Cardiac septum (tissue), 1 donor: ENCODE measurements at regions not wholly inside any gene's neighbourhood (a gene's known extent, or its start where the extent isn't known, plus 50 kb on each side); places are given as distances from the start of the nearest gene placed in this dataset.

Experiments used
- DNase-seq: peaks from one replicate; pipeline ENCODE4 v3.0.0-alpha.2; 2020; ENCODE audit warnings: low spot score
- intact Hi-C: fragments of 100-400 bp; cut with DNase I; formaldehyde crosslinking; loops from one replicate; pipeline ENCODE4 v1.14.0; 2022
- donor health status: DM: no; HTN: no; CAD: no.

DNA sequence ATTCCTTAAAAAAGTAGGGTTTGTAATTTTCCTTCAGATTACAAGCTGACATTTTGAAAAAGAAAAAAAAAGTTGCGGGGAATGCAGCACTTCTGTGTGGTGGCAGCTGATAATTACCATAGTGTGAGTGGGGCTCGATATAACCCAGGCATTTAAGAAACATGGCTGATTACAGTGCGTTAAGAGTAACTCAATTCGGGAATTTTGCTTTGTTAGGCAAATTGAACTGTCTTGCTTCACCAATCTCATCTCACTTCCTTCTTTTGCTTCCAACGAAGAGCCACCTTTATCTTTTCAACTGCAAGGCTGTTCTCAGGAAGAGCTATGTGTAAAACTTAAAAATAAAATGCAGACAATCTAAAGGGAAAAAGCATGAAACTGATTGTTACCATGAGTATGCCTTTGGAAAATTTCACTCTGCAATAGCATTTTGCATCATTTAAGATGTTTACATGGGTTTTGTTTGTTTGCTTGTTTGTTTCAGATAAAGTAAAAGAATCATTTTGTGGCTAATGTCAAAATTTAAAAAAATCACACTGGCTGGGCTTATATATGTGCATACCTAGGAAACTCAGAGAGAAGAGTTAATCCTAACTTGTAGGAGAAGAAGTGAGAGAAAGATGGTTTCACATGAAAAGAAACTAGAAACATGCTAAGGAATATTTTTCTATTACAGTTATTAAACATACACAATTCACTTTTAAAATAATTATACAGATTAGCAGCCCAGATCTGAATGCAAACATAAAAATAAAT, 295.9 kb upstream of the ATP2B1 start:
- DNase-seq: no peak
- intact Hi-C loops: no loop called here

DNA sequence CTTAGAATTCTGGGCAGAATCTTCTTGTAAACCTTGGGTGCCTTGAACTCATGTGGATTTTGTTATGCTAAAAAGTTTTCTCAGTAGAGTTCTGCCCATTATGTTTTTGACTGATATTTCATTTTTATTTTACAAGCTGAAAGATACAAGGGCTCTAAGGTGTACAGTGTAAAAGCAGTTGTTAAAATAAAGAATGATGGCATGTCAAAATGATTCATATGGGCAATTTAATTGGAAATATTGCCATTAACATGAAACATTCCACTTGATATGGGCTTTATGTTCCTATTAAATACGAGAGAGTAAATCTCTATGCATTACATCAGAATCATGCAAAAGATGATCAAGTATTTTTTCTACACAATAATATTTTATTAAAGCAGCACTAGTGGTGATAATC, 295.1 kb upstream of the ATP2B1 start:
- intact Hi-C loops: no loop called here
- DNase-seq: no peak

DNA sequence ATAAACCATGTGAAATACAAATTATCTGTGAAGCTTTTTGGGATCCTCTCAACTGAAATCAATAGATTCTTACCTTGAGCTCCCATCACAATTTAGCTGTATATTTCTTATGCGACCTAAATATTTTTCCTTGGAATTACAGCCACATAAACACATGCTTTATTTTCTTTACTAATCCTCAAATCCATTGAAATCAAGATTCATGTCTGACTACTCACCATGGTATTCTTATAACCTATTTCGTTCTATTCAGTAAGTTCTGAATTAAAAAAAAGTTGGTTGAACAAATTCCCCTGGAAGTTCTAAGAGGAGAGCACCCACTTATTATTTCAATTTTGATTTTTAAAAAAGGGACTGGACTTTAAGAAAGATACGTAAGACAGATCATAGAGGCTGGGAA, 292.1 kb upstream of the ATP2B1 start:
- intact Hi-C loops: no loop called here
- no peak for DNase-seq

DNA sequence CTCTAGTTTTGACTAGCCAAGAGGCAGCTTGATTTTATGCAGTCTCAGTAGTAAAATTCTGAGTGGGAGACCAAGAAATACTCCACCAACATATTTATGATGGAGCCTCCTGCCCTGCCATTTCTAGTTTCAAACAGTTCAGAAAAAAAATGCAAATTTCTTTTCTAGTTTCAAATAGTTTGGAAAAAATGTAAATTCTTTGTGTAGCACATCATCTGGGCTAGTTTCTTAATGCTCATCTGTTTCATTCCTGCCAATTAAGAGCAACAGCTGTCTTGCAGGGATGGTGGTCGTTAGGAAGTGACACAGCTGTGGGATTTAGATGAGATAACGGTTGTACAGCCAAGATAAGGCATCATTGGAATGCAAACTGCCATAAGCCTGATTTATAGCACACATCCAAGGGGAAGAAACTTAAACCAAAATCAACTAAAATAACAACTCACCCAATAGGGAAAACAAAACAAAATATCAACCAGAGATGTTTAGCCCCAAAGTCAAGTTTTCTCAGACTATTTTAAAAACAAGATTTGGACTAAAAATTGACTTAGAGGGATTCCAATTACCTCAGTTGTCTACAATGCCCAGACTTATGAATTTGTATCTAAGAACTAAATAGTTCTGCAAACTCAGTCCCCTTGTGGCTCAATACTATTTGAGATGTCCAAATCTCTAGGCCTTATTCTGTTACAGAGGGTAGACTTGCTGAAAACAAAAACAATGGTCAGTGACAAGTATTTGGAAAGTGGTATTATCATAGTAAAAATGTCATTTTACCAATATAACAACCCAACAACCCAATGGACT, 291.3 kb upstream of the ATP2B1 start:
- DNase-seq: no peak
- intact Hi-C loops: no loop called here

DNA sequence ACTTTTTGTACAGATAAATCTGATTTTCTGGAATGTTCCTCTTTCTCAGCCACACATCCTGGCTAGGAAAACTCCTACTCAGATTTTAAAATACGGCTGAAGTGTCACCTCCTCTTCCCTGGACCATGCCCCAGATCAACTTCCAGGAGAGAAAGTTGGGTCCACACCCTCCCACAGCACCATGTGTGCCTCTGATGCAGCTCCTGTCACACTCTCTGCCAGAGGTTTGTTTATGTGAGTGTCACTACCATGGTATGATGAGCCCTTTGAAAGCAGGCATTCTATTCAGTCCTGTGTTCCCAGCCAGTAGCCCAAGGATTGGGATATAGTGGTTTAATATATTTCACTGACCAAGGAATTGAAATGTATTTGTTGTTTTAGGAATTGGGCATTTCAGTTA, 287.2 kb upstream of the ATP2B1 start:
- no peak for DNase-seq
- intact Hi-C loops: no loop called here

DNA sequence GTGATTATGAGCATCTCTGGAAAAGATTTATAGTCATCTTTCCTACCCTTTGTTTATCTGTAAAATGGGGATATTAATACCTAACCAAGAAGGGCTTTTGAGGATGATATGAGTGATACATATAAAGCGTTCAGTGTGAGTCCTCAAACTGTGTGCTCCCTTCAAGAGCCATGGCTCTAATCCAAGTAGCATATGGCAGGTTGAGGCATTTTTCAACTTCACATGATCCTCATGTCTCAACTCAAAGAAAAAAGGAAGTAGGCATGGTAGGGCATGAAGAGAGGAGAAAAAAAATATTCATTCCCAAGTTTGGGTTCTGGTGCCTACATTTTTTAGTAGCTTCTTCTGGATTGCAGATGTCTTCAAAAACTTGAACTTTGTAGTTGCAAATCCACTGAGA, 286.3 kb upstream of the ATP2B1 start:
- DNase-seq: no peak
- intact Hi-C loops: no loop called here

DNA sequence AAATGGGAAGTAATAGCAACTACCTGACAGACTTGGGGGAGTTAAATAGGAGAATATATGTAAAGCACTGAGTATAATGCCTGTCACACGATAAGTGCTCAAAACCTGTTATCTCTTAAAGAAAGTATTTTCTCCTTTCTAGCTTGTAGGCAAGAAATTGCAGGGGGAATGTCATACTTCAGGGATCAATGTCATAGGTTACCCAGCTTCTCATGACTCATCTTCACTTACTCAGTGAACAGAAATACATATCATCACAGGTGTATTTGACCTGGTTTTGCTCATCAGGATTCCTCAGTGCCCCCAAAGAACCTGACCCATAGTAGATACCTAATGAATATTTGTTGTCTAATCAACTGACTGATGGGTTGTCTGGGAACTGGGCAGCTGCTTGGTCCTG, 285.0 kb upstream of the ATP2B1 start:
- no peak for DNase-seq
- intact Hi-C loops: no loop called here

DNA sequence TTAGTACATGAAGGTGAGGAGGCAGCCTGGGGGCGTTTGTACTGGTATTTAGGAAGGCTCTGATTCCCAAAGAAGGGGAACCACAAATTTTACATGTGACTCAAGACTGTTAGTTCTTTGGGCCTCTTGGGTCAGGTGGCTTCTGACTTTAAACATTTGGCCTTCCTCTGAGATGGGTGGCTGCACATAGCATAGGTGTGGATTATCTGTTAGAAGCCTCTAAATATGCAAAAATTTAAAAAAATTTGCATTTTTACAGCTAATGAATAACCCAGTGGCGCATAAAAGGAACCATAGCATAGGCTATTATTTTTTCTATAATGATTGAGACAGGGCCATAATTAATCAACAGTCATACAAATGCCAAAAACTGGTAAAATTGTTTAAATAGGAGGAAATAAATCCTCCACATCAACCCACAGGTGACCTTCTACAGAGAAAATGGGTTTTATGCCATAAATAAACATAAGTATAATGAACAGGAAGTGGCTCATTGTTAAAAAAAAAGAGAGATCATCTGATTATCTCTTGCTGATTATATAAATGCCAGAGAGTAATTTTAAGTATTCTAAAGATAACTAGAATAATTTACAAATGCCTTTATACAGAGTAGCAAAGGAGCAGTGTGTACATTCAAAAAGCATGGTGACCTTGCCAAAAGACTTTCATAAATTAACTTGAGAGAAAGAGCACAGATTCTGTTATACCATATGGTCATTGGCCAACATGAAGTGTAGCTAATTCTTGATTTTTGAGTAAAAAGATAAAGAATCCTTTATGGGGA, 284.2 kb upstream of the ATP2B1 start:
- DNase-seq: no peak
- intact Hi-C loops: no loop called here

DNA sequence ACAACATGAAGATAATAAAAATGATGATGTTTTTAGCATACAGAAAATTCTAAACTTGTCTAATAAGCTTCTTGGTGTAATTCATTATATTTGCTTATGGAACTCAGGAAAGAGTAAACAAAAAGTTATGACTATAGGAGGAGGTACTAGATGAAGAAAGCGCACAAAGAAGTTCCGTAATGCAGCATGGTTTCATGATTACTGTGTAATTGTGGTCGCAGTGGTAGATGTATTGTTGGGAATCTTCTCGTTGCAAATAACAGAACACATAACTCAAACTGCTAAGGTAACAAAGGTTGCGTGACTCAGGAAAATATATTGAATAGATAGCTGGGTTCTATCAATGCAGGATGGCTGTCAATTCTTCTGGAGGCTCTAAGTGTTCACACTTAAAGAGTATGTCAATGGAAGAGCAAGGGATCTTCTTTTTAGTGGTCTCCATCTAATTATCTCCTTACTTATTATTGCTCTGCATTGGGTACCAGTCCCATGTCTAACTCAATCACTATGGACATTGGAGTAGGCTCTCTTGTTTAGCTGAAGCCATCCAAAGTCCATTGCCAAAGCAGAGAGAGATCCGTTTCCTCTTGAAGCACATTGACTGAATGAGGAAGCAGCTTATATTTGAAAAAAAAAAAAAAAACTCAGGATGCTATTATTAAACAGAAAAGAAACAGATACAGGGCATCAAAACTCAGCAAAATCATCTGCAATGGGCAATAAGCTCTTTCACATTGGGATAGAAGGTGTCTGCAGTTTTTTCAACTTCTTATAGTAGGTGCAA, 283.4 kb upstream of the ATP2B1 start:
- DNase-seq: no peak
- intact Hi-C loops: no loop called here

DNA sequence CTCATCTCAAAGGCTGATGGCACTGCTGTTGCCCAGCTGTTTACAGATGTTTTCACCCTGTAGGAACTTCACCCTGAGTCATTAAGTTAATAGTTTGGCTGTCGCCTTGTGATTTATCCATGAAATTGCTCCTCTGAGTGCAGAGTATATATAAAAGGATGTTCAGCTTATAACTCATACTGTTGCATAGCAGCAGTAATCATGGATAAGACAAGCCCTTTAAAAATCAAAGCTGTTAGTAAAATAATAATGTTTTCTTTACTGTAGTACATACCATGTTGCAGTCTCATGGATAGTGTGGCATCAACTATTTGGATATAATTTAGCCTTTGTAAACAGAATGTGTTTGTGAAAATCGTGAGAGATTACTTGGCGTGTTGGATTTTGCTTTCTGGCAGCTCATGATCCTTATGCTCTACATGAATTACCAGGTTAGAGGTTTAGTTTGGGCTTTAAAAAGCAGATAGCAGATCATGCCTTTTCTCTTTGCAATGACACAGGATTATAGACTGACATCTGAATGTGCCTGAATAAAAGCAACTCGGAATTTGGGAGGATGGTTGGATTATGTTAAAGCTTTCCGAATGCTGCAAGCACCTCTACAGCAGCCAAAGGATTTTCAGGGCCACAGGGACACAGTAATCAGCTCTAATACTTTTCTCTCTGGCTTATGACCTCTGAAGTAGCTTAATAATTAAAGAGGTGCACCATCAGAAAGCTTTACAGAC, 279.7 kb upstream of the ATP2B1 start:
- DNase-seq: no peak
- intact Hi-C loops: no loop called here

DNA sequence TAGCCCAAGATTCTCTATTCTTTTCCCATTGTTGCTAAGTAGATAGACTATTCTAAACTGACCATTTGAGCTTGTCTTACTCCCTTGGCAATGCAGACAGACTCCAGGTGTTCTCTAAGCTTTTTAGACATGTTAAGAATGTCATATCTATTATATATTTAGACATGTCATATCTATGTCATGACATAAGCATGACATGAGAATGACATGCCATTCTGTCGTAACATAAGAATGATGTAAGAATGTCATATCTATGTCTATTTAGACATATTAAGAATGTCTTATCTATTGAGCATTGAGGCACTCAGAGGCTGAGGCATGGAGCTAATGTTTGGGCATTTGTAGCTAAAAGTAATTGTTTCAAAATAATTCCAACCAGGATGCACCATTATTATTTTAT, 277.3 kb upstream of the ATP2B1 start:
- DNase-seq: no peak
- intact Hi-C loops: no loop called here

DNA sequence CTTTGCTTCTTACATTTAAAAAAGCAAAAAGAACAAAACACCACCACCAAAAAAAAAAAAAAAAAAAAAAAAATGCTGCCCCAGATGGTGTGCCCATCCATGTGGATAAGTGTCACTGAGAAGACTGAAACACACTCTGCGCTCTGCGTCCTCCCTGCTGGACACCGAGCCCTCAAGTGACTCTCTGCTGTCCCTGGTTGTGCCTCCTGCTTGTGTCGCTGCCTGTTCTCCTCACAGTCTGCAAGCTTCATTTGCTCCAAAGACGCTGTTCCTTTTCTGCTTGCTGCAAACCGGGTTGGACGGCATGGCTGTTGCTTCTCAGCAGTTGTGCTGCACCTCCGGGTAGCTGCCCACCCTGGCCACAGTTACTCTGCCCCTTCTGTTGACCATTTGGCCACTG, 276.2 kb upstream of the ATP2B1 start:
- no peak for DNase-seq
- intact Hi-C loops: no loop called here

DNA sequence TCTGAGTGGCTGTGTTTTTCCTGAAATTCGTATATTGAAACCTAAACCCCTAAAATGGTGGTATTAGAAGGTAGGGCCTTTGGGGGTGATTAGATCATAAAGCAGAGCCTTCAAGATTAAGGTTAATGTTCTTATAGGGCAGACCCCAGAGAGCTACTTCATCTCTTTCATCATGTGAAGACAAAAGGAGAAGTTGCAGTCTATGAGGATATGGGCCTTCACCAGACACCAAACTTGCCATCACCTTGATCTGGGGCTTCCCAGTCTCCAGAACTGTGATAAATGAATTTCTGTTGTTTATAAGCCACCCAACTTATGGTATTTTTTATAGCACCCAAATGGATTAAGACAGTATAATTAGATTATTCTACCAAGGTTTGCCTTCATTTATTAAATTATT, 275.0 kb upstream of the ATP2B1 start:
- intact Hi-C loops: no loop called here
- DNase-seq: no peak

DNA sequence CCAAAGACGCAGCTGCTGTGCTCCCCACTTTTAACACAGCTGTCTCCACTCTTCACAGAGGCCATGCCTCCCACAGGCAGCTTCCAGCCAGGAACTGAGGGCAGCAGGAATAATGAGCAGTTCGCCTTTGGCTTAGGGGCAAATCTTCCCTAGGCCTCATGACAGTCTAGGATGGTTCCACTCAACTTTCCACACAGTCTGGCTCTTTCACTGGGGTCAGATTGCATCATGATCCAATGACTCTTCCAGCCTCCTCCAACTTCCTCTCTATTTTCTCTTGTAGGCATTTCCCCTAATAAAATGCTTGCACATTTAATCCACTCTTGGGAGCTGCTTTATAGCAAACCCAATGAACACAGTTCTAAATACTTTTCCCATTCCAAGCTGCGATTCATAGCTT, 271.6 kb upstream of the ATP2B1 start:
- DNase-seq: no peak
- intact Hi-C loops: no loop called here

DNA sequence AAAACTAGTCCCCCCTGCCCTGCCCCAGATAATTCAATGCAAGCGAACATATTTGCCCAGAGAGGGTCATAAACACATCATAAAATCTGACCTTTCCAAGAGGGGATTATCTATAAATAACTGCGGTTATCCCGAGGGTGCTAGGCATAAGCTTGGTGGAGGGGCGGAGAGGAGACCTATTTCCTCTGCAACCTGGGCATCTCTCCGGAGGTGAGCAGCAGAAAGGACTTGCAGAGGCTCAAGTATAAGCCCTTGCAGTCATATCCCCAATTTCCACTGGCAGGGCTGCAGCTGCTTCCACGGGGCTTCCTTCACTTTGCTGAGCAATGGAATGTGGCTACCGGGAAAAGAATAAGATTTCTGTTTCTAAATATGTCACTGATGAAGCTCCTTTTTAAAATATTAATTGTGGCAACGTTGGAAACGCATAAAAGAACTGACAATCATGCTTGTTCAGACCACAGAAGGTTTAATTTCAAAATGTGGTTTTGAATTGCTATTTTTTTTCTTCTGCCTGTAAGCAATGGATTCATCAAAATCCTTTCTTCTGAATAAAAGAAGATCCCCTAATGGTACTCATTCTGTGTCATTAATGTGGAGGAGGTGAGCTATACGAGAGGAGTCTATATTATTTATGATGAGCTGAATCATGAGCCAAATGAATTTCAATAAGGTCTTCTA, 268.9 kb upstream of the ATP2B1 start:
- no peak for DNase-seq
- intact Hi-C loops: loop anchor here (10.0 kb wide), 1 partner anchor 263 kb away; no protein-coding TSS in a partner anchor

DNA sequence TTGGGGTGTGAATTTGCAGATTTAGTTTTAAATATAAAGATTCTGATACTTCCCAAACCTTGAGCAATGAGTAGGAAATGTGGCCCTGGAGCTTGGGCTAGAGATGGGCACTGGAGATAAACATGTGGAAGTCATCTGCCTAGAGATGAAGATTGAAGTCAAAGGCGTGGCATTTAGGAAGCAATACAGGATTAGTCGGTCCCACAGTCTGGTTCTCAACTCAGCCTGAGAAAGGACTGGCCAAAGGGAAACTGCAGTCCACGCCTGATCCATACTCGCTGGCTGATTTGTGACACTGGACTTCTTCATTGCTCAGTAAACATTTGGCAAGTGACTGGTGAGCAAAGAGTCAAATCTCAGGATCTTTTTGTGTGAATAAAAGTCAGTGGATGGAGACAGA, 268.2 kb upstream of the ATP2B1 start:
- DNase-seq: no peak

DNA sequence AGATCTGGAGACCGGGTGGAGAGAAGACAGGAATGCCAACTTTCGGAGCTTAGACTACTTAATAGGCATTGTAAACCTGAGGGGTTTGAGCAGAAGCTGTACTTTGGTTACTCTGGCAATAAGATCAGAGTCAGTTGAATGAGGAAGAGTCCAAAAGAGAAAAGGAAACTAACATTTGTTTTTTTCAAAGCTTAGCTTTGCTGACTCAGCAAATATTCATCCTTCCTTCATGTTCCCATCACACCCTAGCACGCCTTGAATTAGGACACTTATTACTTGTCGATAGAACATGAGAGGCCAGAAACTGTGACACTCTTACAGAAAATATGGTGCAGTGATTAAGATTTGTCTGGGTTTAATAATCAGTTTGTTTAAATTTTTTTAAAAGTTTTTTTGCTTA, 266.9 kb upstream of the ATP2B1 start:
- DNase-seq: no peak
- intact Hi-C loops: loop anchor here (10.0 kb wide), 1 partner anchor 261 kb away; no protein-coding TSS in a partner anchor

More for the DNA sequence above, 268.2 kb upstream of the ATP2B1 start:
- intact Hi-C loops: loop anchor here (10.0 kb wide), 1 partner anchor 262 kb away; no protein-coding TSS in a partner anchor

DNA sequence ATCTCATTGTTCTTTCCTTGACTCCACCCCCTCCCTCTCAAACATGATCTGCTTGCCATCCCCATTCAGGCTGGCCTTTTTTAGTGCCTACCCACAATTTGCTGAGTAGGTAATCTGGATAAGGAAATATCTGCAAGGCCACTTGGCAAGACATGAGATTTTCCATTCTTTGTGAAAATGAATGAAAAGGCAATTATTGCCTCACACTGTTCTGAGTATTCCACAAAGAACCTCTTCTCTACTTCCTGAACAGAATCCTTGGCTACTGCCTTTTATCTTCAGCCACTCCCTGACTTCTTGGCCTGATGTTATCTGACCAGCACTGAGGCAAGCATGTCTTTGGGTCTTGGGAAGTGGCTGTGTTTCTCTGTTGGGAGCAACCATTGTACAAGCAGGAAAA, 263.2 kb upstream of the ATP2B1 start:
- DNase-seq: no peak
- intact Hi-C loops: loop anchor here (10.0 kb wide), 1 partner anchor 257 kb away; no protein-coding TSS in a partner anchor
